GOT3 (cell line): ENCODE measurements at regions not wholly inside any gene's neighbourhood (a gene's known extent, or its start where the extent isn't known, plus 50 kb on each side); places are given as distances from the start of the nearest gene placed in this dataset.
"Not testable (repeated sequence)": the region's sequence is repeated elsewhere in the genome, so short reads cannot be mapped to it uniquely, and the experiment has no call there.

ENCODE experiments used
- DNase-seq: peaks from one replicate; lab custom pipeline; 2025; ENCODE audit warnings: mixed read lengths; lab: John Stamatoyannopoulos, UW

DNA sequence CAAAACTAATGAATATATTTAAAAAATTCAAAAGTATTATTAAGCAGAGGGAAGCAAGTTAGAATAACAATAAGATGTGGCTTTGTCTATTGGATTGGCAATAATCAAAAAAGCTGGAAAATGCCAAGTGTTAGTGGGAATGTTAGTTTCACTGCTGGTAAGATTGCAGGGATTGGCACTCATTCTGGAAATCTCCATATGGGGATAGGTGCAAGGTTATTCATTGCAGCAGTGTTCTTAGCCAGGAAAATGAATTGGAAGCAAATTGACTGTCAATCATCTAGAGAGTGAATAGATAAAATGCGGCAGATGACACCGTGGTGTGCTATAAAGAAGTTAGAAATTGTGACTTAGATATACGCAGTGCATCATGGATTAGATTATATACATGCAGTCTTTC is 1615.5 kb upstream of the PCDH7 start:
- no peak for DNase-seq

GRCh38 chr4:29113960-29114359 is 1606.2 kb upstream of the PCDH7 start:
- DNase-seq = no peak

DNA sequence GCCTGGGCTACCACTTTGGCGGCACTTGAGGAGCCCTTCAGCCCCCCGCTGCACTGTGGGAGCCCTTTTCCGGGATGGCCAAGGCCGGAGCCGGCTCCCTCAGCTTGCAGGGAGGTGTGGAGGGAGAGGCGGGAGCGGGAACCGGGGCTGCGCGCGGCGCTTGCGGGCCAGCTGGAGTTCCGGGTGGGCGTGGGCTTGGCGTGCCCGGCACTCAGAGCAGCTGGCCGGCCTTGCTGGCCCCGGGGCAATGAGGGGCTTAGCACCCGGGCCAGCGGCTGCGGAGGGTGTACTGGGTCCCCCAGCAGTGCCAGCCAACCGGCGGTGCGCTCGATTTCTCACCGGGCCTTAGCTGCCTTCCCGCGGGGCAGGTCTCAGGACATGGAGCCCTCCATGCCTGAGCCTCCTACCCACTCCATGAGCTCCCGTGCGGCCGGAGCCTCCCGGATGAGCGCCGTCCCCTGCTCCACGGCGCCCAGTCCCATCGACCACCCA is 1602.9 kb upstream of the PCDH7 start:
- DNase-seq = not testable (repeated sequence)

- DNase-seq = no peak
Measured at GRCh38 chr4:29121586-29121985, 1598.6 kb upstream of the PCDH7 start.

DNA sequence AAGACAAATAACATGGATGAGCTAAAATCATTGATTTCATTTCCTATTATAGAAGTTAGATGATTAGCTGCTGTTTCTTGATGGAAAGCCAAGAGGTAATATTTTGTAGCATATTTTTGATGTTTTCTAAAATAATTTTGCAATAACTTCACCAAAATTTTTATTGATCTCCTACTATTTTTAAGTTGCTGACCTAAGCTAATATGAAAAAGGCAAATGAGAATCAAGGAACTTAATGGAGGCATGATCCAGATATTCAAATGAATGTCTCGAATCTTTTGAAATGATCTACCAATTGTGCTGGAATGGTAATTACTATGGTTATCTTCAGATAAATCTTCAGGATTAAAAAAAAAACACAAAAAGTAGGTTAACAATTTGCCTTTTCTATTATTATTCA is 1591.4 kb upstream of the PCDH7 start:
- no peak for DNase-seq

DNA sequence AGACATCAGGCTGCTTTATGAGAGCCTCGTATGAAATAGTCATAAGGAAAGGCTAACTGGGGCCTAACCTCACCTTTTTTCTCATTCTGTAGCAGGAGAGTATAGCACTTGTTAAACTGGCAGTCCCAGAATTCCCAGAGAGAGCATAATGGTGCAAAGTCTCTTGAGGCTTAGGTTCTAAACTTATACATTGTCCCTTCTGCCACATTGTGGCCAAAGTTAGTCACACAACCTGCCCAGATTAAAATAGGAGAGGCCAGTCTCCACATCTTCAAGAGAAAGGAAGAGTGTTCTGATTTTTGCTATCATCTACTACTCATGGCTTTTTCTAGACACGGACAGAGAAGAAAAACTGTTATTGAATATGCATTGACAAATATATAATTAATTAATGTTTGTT is 1588.9 kb upstream of the PCDH7 start:
- DNase-seq = no peak

GRCh38 chr4:29142708-29143107 is 1577.5 kb upstream of the PCDH7 start:
- DNase-seq = no peak

DNA sequence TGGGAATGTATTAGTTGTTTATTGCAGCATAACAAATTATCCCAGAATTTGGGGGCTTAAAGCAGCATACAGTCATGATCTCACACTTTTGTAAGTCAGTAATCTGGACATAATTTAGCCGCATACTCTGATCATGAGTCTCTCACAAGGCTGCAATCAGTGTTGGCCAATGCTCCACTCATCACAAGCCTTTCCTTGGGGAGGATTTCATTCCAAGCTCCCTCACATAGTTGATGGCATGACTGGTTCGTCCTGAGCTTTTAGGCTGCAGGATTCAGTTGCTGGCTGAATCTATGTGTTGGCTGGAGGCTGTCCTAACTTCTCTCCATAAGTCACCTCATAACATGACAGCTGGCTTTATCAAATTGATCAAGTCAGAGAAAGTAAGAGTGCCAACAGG is 1568.6 kb upstream of the PCDH7 start:
- DNase-seq = no peak

GRCh38 chr4:29153642-29154041 is 1566.5 kb upstream of the PCDH7 start:
- no peak for DNase-seq

GRCh38 chr4:29175291-29175690 is 1544.9 kb upstream of the PCDH7 start:
- DNase-seq = no peak

- DNase-seq = no peak
Measured at GRCh38 chr4:29199025-29199424, 1521.1 kb upstream of the PCDH7 start.

GRCh38 chr4:29199485-29199884 is 1520.7 kb upstream of the PCDH7 start:
- DNase-seq = no peak

- no peak for DNase-seq
Measured at GRCh38 chr4:29213020-29213419, 1507.1 kb upstream of the PCDH7 start.

DNA sequence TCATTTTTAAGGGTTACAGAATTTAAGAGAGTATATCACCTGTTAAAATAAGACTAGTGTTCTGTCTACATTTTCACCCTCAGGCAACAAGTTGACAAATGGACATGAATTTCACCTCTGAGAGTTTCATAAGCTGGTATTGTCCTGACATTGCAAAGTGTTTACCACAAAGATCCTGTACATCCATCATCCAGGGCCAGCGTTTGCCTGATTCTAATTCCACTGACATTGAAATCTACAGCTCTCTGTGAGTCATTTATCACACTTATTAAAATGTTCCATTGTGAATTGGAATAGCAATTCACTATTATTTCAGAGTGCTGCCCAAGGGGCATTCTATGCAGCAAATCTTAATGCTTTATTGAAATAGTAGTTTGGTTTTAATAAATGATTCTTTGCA is 1499.4 kb upstream of the PCDH7 start:
- no peak for DNase-seq

DNA sequence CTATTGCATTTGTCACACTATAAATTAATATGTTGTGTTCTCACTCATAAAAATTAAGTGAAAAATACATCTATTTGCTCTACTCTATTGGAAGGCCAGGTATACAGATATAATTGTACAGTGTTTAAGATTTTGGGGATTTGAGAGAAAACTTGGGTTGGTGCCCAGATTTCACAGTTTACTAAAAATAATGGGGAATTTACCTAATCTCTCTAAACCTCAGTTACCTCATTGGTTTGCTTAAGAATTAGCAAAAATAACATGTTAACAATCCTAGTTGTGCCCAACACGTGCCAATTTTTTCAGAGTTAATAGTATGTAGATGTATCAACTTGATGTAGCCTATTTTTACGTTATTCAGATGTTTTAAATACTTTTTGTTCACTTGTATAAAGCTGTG is 1495.3 kb upstream of the PCDH7 start:
- DNase-seq = no peak

GRCh38 chr4:29240641-29241040 is 1479.5 kb upstream of the PCDH7 start:
- DNase-seq = no peak

DNA sequence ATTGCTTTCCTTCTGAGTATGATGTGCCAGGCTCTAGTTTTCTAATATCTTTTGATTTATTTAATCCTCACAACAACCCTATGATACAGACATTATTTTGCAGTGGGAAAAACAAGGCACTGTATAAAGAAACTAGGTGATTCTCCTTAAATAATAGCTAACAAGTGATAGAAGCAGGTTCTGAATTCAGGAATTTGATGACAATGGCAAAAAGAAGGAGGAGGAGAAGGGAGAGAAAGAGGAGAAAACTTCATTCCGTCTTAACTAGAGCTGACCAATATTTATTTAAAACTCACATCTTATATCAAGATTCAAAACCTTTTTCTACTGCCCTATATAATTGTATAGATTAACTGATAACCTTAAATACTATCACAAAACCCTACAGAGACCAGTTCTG is 1477.1 kb upstream of the PCDH7 start:
- no peak for DNase-seq

DNA sequence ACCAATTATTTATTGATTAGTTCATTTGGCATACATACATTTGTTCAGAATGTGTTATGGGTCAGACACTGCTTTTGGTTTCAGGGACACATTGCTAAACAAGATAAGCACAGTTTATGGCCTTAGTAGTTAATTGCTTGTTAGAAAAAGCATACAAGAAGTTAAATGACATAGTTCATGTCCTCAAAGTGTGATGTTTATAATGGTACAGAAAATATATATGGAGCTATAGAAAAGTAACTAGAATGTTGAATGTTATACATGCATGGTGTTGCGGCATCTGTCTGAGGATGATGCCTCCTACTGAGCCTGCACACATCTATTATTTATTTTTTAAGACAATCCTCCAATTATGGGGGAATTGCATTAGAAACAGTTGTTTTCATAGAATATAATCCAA is 1476.3 kb upstream of the PCDH7 start:
- DNase-seq = no peak

DNA sequence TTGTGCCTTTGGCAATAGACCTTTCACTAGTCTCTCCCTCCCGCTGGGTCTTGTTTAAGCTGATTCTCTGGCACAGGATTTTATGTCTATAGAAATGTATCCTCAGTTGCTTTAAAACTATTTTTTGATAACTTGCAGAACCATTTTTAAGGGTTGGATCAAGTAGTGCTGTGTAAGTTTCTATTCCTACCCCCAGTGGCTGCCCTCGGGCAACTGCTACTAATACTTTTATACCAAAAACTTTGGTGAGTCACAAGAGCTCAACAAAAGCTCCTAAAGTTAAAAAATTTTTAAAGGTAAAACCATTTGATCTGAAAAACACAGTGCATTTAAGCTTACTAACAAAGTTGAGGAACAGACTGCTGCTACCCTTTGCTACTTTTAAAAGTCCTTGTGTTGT is 1460.6 kb upstream of the PCDH7 start:
- no peak for DNase-seq

GRCh38 chr4:29262986-29263385 is 1457.2 kb upstream of the PCDH7 start:
- no peak for DNase-seq

DNA sequence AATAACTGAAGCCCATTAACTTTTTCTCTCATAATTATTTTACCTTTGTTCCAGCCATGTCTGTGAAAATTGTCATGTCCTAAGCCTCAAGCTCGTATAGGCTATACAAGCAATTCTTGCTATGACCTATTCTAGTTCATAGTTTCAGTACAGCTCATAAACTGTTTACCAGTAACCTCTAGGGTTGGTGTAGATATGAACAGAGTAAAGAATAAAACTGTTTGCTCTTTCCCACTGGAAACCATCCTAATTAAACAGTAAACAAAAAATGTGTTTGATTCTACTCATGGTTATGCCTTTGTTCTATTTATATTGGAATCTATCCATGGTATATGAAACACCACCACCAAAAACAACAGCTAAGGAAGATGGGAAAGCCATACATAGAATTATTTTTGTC is 1444.0 kb upstream of the PCDH7 start:
- DNase-seq = no peak

DNA sequence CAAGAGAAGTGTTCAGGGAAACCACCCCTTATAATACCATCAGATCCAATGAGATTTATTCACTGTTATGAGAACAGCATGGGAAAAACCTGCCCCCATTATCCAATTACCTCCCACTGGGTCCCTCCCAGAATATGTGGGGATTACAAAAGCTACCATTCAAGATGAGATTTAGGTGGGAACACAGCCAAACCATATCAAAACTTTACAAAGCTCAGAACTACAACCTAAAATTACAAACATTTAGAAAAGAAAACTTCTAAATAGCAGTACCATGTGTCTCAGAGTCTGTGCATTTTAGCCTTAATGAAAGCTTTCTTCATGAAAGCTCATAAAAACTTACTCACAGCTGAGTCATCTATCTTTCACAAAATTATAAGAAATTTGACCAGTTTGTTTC is 1442.8 kb upstream of the PCDH7 start:
- DNase-seq = no peak

DNA sequence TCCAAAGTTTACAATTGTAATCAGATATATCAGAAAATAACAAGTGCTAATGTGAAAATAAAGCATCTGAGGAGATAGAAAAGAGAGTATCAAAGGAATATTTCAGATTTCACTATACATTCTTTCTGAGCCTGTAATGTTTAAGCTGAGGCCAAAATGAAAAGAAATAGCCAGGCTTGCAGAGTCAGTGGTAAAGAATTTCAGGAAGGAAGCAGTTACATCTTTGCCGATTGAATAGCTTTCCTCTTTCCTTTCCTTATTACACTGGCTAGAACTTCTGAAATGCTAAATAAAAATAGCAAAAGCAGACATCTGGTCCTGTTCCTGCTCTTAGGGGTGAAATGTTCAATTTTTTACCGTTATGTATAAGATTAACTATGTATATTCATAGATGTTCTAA is 1441.6 kb upstream of the PCDH7 start:
- DNase-seq = no peak

DNA sequence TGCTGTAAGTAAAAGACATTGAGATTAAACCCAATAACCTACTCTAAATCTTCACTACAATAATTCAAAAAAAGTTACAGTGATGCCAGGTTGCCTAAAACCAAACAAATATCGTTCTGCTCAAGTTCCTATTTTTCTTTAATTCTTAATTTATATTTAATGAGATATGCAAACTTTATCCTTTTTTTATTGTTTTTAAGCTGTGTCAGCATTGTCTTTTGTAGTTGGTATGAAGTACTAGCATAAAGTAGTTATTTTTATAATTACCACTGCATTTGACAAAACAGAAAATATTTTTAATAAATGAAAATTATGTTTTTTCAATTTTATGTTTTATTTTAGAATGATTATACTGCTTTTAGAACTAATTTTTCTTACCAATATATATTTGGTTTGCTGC is 1431.1 kb upstream of the PCDH7 start:
- DNase-seq = no peak

DNA sequence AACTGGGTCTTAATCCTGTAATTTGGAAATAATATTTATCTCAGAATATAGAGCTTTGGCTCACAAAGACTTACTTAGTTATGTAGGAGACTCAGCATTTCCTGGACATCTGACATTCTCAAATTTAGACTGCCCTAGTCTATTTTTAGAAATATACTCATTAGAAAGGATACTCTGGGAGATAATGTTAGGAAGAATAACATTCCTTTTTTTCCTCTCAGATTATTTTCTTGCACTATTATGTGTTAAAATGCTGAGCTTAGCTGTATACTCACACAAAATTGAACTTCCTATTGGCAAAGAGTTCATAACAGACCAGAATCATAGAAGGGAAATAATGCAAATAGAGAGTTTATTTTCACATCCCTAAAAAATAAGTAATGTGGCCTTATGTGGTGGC is 1424.9 kb upstream of the PCDH7 start:
- DNase-seq = no peak
